HUES48 (cell line): ENCODE measurements at regions not wholly inside any gene's neighbourhood (a gene's known extent, or its start where the extent isn't known, plus 50 kb on each side); places are given as distances from the start of the nearest gene placed in this dataset.
"Not testable (repeated sequence)": the region's sequence is repeated elsewhere in the genome, so short reads cannot be mapped to it uniquely, and the experiment has no call there.

Experiments used
- H3K27ac ChIP-seq: one replicate; pipeline ENCODE4 v1.7.0; 2013; ENCODE audit warnings: low read depth, low read length, inconsistent platforms
- H3K27me3 ChIP-seq: 2 replicates; pipeline ENCODE4 v1.6.1; 2013; ENCODE audit warnings: mild to moderate bottlenecking, low read length; ENCODE audit not compliant: control insufficient read depth, insufficient read depth
- H3K36me3 ChIP-seq: 2 replicates; pipeline ENCODE4 v1.6.1; 2013; ENCODE audit warnings: low read length; ENCODE audit not compliant: control insufficient read depth, insufficient read depth
- H3K4me1 ChIP-seq: 2 replicates; pipeline ENCODE4 v1.6.1; 2013; ENCODE audit warnings: mild to moderate bottlenecking, low read length; ENCODE audit not compliant: control insufficient read depth, insufficient read depth
- H3K4me3 ChIP-seq: 2 replicates; pipeline ENCODE4 v1.5.1; 2013; ENCODE audit warnings: mild to moderate bottlenecking, low read depth, low read length
- H3K9ac ChIP-seq: 2 replicates; pipeline ENCODE4 v1.6.1; 2013; ENCODE audit warnings: mild to moderate bottlenecking, low read depth, low read length, moderate library complexity
- H3K9me3 ChIP-seq: 2 replicates; pipeline ENCODE4 v1.6.1; 2013; ENCODE audit warnings: low read length; ENCODE audit not compliant: control insufficient read depth, insufficient read depth

- H3K36me3 ChIP-seq, H3K4me1 ChIP-seq, H3K9ac ChIP-seq, H3K27ac ChIP-seq, H3K27me3 ChIP-seq, H3K4me3 ChIP-seq: not testable (repeated sequence)
- peaks cover 30% of the 10 kb centered on the region for H3K9me3 ChIP-seq
These were observed 261.8 kb downstream of the RFPL4B start for GRCh38 chr6:112608925-112609324.

- no peaks in the 10 kb centered on the region for H3K36me3 ChIP-seq
- peaks cover 20% of the 10 kb centered on the region for H3K9me3 ChIP-seq
- H3K27ac ChIP-seq, result no peak overlapping the region
- H3K4me3 ChIP-seq, result no peak overlapping the region
- no peak overlapping the region for H3K9ac ChIP-seq
- H3K4me1 ChIP-seq, result no peaks in the 10 kb centered on the region
- no peaks in the 10 kb centered on the region for H3K27me3 ChIP-seq
These were observed 266.3 kb downstream of the RFPL4B start for GRCh38 chr6:112613410-112613809.

- Histone ChIP-seq H3K9ac (no peak overlapping the region), H3K4me1 (peaks cover 12% of the 10 kb centered on the region; the same call in 1 of the 2 replicates), H3K27me3 (no peaks in the 10 kb centered on the region), H3K9me3 (no peaks in the 10 kb centered on the region), H3K4me3 (no peak overlapping the region), H3K27ac (no peak overlapping the region), H3K36me3 (no peaks in the 10 kb centered on the region)
These were observed 271.7 kb downstream of the RFPL4B start for GRCh38 chr6:112618849-112619248.

- Histone ChIP-seq H3K9me3 (no peaks in the 10 kb centered on the region), H3K4me1 (peaks cover 12% of the 10 kb centered on the region; the same call in 1 of the 2 replicates), H3K4me3 (no peak overlapping the region), H3K27ac (no peak overlapping the region), H3K9ac (no peak overlapping the region), H3K27me3 (no peaks in the 10 kb centered on the region), H3K36me3 (no peaks in the 10 kb centered on the region)
These were observed 273.9 kb downstream of the RFPL4B start for GRCh38 chr6:112620812-112621569.

- Histone ChIP-seq H3K9me3 (no peaks in the 10 kb centered on the region), H3K27me3 (no peaks in the 10 kb centered on the region), H3K36me3 (no peaks in the 10 kb centered on the region), H3K9ac (no peak overlapping the region), H3K27ac (no peak overlapping the region), H3K4me3 (no peak overlapping the region), H3K4me1 (peaks cover 12% of the 10 kb centered on the region; the same call in 1 of the 2 replicates)
These were observed 274.9 kb downstream of the RFPL4B start for GRCh38 chr6:112622036-112622435.

- H3K4me1 ChIP-seq, result peaks cover 10% of the 10 kb centered on the region; the same call in 1 of the 2 replicates
- H3K27ac ChIP-seq, result no peak overlapping the region
- H3K27me3 ChIP-seq, result no peaks in the 10 kb centered on the region
- no peak overlapping the region for H3K4me3 ChIP-seq
- H3K36me3 ChIP-seq, result no peaks in the 10 kb centered on the region
- H3K9me3 ChIP-seq, result no peaks in the 10 kb centered on the region
- no peak overlapping the region for H3K9ac ChIP-seq
These were observed 279.4 kb downstream of the RFPL4B start for GRCh38 chr6:112626468-112627082.

GRCh38 chr6:112634376-112634775 is 287.2 kb downstream of the RFPL4B start:
- Histone ChIP-seq H3K9ac (no peak overlapping the region), H3K36me3 (no peaks in the 10 kb centered on the region), H3K4me1 (no peaks in the 10 kb centered on the region), H3K9me3 (no peaks in the 10 kb centered on the region), H3K27ac (no peak overlapping the region), H3K4me3 (no peak overlapping the region), H3K27me3 (no peaks in the 10 kb centered on the region)

- Histone ChIP-seq H3K27ac (no peak overlapping the region), H3K9ac (no peak overlapping the region), H3K9me3 (no peaks in the 10 kb centered on the region), H3K27me3 (no peaks in the 10 kb centered on the region), H3K4me3 (no peak overlapping the region), H3K36me3 (no peaks in the 10 kb centered on the region), H3K4me1 (no peaks in the 10 kb centered on the region)
These were observed 289.6 kb downstream of the RFPL4B start for GRCh38 chr6:112636650-112637262.

- Histone ChIP-seq H3K4me3 (no peak overlapping the region), H3K9me3 (no peaks in the 10 kb centered on the region), H3K9ac (no peak overlapping the region), H3K27ac (no peak overlapping the region), H3K27me3 (no peaks in the 10 kb centered on the region), H3K36me3 (no peaks in the 10 kb centered on the region), H3K4me1 (no peaks in the 10 kb centered on the region)
These were observed 292.3 kb downstream of the RFPL4B start for GRCh38 chr6:112639391-112639831.

- H3K4me3 ChIP-seq, result no peak overlapping the region
- H3K27ac ChIP-seq, result no peak overlapping the region
These were observed 293.8 kb downstream of the RFPL4B start for GRCh38 chr6:112640891-112641290.

GRCh38 chr6:112649853-112650252 is 302.7 kb downstream of the RFPL4B start:
- H3K9me3 ChIP-seq, result no peaks in the 10 kb centered on the region
- H3K4me3 ChIP-seq, result no peak overlapping the region
- no peak overlapping the region for H3K27ac ChIP-seq
- no peaks in the 10 kb centered on the region for H3K27me3 ChIP-seq
- H3K4me1 ChIP-seq, result no peaks in the 10 kb centered on the region
- H3K36me3 ChIP-seq, result no peaks in the 10 kb centered on the region
- no peak overlapping the region for H3K9ac ChIP-seq

More at GRCh38 chr6:112640891-112641290, 293.8 kb downstream of the RFPL4B start:
- H3K9me3 ChIP-seq, result no peaks in the 10 kb centered on the region
- H3K27me3 ChIP-seq, result no peaks in the 10 kb centered on the region
- H3K9ac ChIP-seq, result no peak overlapping the region
- no peaks in the 10 kb centered on the region for H3K36me3 ChIP-seq
- no peaks in the 10 kb centered on the region for H3K4me1 ChIP-seq
